GM18507 (cell line): ENCODE measurements at regions not wholly inside any gene's neighbourhood (a gene's known extent, or its start where the extent isn't known, plus 50 kb on each side); places are given as distances from the start of the nearest gene placed in this dataset.

ENCODE experiments used
- DNase-seq: peaks from one replicate; pipeline ENCODE4 v3.0.0; 2011; ENCODE audit warnings: low read depth; ENCODE audit not compliant: insufficient read length; ENCODE audit errors: extremely low spot score
- FAIRE-seq: peaks from 2 replicates; lab custom pipeline; 2011; peaks lifted over from hg19 to GRCh38; lab: Jason Lieb, UNC

DNA sequence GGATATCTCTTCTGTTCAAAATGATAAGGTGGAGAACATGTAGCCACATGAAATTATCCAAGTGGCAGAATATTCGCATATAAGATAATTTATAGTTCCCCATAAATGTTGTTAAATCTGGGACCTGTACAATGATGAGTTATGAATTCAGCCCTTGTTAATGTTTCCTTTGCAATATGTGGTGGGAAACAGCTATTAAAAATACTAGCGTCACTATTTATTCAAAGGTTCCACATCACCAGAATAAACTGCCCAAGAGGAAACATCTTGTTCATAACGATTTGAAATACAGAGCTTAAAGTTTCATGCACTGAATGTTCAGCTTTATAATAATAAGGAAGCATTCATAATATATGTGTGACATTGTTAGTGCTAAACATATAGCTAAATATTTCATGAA is 223.9 kb upstream of the TCF4 start:
- DNase-seq (no peak), FAIRE-seq (no peak)

DNA sequence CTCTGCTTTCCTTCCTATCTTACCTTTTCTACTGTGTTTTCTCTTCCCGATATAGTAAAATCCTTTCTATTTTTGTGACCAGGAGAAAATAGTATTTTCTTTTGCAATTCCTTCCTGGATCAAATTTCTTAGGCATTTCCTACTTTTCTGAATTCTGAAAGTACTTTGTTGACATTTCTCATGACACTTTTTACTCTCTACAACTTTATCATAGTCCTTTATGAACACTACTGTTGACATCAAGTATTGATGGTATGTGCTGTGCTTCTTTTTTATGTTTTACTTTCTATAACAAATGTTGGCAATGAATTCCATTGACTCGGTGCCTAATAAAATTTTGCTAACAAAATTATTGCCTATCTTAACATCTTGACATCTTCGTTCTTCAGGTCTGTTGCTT is 217.7 kb upstream of the TCF4 start:
- FAIRE-seq (no peak), DNase-seq (no peak)

DNA sequence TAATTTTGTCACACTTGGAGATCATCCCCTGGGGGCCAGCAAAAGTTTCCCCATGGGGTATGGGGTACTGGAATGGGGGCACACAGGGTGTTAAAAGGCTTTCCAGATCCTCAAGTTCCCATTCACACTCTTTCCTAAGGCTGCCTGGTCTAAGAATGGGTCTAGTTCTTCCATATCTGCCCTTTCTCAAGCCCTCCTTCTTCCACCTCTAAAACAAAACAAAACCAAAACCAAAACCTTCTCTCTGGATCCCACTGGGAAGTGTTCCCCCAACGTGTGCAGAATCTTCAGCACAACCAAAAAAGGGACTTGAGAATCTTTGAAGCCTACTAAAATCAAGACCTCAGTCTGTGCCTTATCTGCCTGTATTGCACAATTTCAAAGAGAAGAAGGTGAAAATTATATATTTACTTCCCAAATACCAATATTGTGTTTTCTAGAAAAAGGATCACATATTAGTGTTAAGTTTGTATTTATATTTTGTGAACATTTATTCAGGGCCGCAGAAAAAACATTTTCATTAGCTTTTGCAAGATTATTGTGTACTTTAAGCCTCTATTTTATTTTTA is 207.2 kb upstream of the TCF4 start:
- DNase-seq (no peak), FAIRE-seq (no peak)

DNA sequence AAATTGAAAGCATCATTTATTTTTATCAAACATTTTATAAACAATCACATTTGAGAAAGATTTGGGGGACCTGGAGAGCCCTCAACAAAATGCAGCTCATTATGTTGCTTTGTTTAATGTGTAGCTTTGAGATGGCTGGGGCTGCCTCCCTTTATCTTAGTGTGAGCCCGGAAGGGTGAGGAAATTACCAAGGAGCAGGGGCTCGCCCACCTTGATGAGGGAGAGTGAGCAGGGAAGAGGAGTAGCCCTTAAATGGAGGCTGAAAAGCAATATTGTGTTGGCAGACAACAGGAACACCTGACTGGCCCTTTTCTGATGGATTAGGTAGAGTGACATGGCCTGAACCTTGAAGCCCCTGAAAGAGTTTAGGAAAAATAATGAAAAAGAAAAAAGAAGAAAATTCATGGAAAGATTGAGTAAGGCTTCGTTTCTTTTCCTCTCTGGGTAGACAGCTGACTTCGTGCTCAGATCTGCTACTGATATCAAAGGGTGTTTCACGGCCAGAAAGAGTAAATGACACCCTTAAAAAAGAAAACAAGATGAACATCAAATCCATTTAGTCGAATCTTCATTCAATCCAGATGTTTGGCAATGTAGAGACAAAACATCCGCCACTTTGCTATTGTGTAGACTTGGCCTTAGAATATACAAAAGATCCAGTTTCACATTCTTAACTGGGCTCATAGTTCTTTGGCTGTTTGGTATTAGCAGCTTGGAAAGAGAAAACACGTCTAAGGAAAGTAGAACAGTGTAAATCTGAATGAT is 206.5 kb upstream of the TCF4 start:
- FAIRE-seq: no peak

DNA sequence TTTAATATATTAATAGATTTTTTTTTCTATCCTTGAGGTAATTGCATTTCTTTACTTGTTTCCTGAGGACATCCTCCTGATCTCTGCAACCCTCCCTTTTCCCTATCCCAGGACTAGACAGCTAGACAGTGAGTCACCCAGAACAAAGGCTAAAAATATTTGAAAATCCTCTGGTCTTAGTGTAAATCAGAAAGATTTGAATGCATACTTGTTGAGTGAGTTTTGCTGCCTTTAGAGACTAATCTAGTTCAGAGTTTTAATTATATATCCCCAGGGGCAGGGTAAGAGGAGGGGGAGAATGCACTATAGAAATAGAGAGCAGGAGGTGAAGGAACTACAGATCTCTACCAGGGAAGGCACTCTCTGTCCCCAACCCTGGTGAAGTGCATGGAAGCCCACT is 202.3 kb upstream of the TCF4 start:
- FAIRE-seq (no peak), DNase-seq (no peak)

More for the DNA sequence above, 206.5 kb upstream of the TCF4 start:
- no peak for DNase-seq

DNA sequence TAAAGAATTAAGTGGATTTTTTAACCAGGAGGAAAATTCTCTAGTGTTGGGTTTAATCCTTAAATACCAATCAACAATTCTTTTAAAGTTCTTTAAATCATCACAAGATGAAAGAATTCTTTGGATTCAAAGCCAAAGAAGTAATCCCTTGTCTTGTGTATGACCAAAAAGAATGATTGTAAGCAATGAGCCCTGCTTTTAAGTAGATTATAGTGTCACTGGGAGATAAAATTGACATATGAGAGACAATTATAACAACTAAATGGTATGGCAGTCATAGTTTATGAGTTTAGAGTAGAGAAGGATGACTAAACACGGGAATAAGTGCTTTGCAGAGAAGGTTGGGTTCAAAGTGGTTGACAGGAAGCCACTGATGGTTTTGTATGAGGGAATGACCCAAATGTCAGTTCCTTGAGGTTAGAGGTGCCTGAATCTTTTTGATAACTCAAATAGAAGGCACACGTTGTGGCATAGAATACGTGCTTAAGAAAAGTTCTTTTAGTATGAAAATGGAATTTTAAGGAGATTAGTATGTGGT is 199.6 kb upstream of the TCF4 start:
- DNase-seq (no peak), FAIRE-seq (no peak)

DNA sequence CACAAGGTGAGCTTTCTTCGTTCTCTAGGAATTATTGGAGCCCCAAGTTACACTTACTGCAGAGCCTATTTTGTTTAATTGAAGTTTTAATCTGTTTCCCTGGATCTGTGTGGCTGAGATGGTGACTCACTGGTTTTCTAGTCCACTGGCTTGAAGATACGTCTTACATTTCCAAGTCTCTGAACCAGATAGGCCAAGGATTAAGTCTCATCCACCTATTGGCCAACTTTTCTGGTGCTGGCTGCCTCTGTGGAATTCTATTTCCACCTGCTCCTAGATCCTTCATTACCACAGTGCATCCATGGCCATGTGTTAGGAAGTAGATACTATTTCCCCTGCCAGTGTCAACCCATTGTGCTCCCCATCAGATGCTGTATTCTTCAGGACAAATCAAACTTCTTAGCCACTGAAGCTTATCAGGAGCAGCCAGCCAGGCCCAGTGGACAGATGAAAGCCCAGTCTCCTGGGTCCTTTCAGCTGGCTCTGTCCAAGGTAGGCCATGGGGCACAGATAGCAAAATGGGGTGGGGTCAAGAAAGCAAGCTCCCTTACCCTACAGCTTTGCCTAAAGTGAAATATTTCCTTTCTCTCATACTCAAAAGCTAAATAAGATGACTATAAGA is 198.8 kb upstream of the TCF4 start:
- FAIRE-seq: no peak

DNA sequence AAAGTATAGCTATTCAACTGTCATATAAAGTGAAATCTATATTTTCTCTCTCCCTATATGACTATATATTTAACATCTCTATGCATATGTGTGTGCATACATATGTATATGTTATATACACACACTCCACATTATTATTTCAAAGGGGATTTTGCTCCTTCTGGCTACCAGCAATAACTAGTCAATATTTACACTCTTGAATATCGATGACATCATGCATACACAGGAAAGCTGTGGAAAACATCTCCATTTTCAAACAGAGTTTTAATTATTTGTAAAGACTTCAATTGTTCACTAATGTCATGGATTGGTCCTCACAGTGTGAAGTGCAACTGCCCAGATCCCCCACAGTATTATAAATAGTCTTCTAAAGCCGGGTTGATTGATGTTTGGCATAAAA is 195.9 kb upstream of the TCF4 start:
- DNase-seq: no peak
- no peak for FAIRE-seq

More for the DNA sequence above, 198.8 kb upstream of the TCF4 start:
- DNase-seq: no peak

DNA sequence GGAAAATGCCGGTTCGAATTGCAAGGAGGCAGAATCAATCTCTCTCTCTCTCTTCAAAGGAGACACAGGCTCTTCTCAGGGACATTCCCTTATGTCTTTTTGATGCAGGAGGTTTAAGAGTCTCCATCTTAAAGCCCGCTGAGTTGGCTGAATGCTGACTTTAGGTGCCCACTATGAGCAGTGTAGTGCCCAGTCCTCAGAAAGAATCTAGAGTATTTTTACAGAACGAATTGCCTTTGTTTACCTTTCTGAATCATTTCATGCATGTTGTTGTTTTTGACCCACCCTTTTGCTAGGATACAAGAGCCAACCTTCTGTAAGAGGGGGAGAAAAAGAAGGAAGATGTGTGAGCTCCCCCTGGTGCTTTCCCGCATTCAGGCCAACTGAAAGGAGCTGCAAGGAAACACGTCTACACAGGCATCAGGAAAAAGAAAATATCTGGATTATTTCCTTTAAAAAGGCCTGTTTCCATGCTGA is 193.5 kb upstream of the TCF4 start:
- FAIRE-seq (no peak), DNase-seq (no peak)

DNA sequence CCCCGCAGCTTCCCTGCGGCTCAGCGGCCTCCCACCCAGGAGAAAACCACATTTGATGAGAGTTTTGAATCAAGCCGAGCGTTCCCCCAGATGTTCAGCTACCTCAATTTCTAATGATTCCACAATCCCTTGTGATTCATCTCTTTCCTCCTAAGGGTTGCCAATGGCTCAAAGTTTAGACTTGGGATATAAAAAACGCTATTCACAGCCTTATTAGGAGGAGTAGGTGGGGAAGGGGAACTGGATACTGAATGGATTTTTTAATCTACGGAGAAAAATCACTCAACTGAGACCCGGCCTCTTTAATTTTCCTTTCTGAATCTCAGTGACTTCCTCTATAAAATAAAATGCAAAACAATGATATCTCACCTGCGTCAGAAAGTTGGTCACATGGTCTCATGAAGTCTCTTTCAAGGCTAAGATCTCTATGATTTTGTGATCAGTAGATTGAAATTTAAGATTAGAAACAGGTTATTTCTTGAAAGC is 192.6 kb upstream of the TCF4 start:
- DNase-seq (no peak), FAIRE-seq (no peak)

DNA sequence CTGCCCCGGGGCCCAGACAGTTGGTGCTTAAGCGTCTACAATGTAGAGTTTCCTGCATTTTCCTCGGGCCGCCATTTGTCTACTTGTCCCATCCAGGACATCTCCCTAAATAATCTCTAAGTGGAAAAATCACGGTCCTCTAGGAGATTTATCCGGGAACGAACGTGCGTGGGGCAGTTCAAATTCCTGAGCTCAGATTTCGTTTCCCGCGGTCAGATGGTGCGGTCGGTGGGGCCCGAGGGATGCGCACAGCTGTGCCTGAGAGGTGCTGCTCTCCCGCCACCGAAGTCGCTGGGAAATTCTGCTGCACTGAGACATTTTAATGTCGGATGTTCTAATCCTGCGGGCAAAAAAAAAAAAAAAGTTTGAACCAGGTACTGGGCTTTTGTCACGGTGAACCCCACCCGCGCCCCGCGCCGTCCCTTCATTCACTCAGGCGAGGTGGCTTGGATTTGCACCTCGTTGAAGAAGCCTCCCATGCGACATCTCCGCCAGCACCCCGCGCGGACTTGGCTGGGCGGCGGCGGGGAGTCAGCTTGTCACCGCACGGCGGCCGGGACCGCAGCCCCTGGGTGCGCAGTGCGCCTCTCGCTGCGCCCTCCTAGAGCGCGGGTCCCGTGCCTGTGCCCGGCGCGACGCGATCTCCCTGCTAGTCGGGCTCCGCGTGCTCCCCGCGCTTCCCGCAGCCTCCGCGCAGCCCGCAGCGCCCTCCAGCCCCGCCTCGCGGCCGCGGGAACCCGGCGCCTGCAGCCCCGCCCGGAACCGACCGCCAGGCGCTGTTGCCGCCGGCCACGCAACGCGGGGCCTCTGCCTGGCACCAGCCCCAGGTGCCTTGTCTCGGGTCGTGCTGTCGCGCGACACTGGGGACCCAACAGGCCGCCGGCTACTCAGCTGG is 191.9 kb upstream of the TCF4 start:
- FAIRE-seq (no peak), DNase-seq (no peak)

DNA sequence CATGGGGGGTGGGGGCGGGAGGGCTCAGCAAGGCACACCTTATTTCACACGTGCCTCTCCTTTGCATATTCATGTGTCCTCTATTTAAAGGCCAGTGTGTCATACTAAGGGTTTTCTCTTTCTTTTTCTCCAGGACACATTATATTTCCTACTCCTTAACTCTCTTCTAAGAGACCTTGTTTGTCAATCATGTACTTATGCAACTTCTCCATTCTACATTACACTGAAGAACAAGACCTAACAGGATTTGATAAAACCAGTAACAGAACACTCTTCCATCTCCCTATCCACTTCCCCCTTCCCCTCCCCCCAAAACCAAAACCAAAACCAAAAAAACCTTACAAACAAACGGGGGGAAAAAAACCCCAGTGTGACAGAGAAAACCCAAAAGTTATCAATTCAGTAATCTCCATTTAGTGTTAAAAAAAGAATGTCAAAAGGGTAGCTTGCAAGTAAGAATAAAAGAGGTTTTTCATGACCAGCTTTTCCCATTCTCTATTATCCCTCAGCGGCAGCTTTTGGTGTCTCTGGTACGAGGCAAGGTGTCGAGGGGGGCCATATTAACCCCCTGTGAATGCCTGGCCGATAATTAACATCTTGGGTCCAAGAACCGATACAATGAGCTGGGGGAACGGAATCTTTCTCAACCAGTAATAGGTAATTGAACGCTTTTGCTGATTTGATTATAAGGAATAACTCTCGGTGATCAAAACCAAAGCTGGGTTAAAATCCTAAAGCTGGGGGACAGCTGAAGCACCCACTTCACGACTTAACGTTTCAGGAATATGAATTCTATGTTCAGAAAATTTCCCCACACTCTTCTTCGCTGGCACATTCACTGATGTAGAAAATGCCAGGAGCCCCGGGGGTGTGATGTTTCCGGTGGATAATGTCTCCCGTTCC is 191.0 kb upstream of the TCF4 start:
- FAIRE-seq (no peak), DNase-seq (no peak)

DNA sequence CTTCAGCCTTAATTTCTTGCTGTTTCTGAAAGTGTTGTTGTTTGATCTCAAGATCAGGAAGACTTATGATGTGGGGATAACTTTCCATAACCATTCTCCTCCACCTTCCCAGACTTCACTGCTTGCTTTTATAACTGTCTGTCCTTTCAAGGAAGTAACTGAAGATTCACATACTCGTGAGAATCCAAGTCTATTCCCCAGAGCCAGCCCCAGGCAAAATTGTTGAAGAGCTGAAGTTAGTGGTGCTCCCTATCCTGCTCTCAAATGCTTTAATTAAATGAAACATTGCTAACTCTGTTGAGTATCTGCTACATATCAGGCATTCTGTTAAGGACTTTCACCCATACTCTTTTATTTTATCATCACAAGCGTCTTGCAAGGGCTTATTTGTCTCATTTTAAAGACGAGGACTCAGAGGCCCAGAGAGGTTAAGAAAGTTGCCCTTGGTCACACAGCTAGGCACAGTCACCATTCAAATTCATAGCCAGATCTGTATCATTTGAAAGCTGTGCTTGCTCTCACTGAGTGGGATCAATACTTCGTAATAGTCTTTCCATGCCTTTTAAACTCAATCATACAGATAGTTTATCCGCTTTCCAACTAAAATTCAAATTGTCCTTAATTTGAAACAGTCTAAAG is 189.8 kb upstream of the TCF4 start:
- no peak for DNase-seq
- no peak for FAIRE-seq

DNA sequence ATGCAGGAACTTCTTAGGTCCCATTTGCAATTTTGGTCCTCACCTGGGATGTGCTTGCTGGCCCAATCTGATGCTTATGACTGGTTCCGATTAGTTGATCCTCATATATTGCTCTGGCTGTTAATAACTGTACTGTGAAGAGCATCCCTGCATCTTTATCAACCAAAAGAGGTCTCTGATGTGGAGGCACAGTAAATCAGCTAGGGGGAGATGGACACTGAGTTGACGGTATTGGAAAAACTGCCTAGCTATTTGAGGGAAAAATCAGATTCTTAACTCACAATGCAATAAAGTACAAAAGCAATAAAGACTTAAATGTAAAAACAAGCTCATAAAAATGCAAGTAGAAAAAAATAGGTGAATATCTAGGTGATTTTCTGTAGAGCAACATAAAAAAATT is 188.0 kb upstream of the TCF4 start:
- DNase-seq (no peak), FAIRE-seq (no peak)

DNA sequence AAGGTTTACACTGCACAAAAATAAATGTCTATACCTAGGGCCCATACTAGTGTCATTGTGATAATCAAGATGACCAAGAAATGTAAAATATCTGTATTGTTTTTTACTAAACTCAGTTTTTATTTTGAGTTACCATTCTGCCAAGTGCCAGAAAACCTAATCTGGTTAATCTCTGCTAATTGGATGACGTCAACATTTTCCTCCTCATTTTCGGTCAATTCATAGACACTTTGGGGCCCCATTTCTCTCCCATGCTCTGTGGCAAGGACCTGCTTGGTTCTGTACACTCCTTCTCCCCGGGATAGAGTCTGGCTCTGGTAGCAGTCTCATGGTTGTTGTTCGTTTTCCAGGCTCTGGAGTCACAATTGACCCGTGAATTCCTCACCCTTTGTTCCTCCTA is 186.5 kb upstream of the TCF4 start:
- DNase-seq: no peak
- FAIRE-seq: no peak

DNA sequence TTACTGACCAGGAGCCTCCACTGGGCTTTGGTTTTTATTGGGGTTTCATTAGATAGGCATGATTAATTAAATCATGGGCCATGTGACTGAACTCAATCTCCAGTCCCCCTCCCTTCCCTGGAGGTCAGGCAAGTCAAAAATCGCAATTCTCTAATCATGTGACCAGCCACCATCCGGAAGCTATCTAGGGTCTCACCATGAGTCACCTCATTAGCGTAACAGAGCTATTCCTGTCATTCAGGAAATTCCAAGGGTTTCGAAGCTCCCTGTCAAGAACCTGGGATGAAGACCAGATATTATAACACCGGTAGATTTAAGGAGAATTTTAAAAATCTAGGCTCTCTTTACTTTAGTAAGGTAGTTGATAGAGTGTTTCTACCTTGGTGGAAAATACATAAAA is 180.3 kb upstream of the TCF4 start:
- no peak for FAIRE-seq
- DNase-seq: no peak

DNA sequence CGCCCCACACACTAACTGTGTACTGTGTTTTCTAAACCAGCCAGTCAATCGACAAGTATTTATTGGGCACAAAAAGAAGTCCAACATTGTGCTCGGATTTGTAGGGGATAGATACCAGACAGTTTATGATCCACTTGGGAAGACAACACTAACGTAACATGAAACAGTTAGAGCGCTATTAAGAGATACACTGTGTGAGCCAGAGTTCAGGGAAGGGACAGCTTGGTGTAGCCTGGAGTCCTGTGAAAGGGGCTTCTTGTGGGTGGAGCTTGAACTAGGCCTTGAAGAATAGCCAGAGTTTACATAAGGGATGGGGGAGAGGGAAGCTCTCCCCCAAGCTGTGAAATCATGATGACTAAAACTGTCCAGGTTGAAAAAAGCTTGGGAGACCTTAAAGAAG is 176.4 kb upstream of the TCF4 start:
- DNase-seq (no peak), FAIRE-seq (no peak)

DNA sequence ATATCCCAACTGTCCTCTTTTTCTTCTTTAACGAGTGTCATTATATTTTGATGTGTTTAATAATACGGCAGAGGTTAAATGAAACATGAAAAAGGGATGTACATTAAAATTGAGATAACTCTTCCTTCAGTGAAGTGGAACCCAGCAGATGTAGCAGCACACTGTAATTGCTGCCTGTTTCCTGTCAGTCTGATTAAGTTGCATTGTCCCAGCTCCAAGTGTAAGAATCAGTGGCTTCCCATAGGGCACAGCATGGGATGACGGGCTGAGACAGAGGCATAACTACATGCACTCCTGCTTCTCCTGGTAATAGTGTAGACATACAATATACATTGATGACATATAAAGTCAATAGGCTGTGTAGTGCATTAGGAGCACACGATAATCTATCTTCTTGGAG is 175.8 kb upstream of the TCF4 start:
- FAIRE-seq (no peak), DNase-seq (no peak)
